ENCODE measurements at regions not wholly inside any gene's neighbourhood (a gene's known extent, or its start where the extent isn't known, plus 50 kb on each side); places are given as distances from the start of the nearest gene placed in this dataset.

GRCh38 chr13:105972811-105973590 is 562.5 kb downstream of the EFNB2 start:
- Histone ChIP-seq H3K4me3 (no peak overlapping the region), H3K27ac (no peak overlapping the region)

DNA sequence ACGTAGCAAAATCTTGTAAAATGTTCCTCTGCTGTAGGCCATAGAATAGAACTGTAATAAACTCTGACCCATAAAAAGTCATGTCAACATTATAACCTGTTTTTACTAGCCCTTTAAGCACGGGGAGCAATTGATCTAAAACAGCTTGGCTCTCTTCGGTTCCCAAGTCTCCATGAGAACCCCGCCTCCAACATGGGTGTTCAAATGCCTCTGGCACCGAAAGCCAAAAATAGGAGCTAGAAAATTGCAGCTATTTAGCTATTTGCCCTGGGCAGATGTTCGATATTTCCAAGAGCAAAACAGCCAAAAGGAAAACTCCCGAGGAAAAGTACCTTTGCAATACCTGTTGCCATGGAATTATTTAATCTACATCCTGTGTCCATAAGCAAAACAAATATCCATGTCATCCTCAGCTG is 563.1 kb downstream of the EFNB2 start:
- H3K4me3 ChIP-seq, result no peak overlapping the region
- H3K27ac ChIP-seq, result no peak overlapping the region

- H3K4me3 ChIP-seq, result no peak overlapping the region
- H3K27ac ChIP-seq, result no peak overlapping the region
Measured at GRCh38 chr13:105971738-105972137, 563.7 kb downstream of the EFNB2 start.

GRCh38 chr13:105971312-105971711 is 564.1 kb downstream of the EFNB2 start:
- H3K27ac ChIP-seq, result no peak overlapping the region
- no peak overlapping the region for H3K4me3 ChIP-seq

GRCh38 chr13:105969761-105970160 is 565.7 kb downstream of the EFNB2 start:
- Histone ChIP-seq H3K4me3 (no peak overlapping the region), H3K27ac (no peak overlapping the region)

DNA sequence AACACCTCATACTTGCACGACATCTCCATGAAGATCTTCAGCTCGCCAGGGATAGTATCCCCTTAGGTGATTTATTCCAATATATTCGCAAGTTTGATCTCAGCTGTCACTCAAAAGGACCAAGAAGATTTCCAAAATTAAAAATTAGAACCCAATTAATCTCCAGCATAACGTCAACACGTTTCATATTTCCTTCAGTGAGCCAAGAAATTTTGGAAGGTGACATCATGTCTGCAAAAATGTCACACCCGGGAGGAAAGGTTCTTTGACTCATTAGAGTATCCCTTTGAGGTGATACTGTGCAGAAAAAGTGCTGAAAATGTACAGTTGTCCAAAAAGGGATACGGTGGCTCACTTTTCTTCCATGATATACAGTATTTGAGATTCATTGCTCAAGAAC is 569.6 kb downstream of the EFNB2 start:
- Histone ChIP-seq H3K4me3 (no peak overlapping the region), H3K27ac (no peak overlapping the region)

GRCh38 chr13:105962080-105962479 is 573.4 kb downstream of the EFNB2 start:
- no peak overlapping the region for H3K4me3 ChIP-seq
- H3K27ac ChIP-seq, result no peak overlapping the region

GRCh38 chr13:105961438-105961837 is 574.0 kb downstream of the EFNB2 start:
- Histone ChIP-seq H3K27ac (no peak overlapping the region), H3K4me3 (no peak overlapping the region)

GRCh38 chr13:105960326-105960725 is 575.1 kb downstream of the EFNB2 start:
- H3K4me3 ChIP-seq, result no peak overlapping the region

DNA sequence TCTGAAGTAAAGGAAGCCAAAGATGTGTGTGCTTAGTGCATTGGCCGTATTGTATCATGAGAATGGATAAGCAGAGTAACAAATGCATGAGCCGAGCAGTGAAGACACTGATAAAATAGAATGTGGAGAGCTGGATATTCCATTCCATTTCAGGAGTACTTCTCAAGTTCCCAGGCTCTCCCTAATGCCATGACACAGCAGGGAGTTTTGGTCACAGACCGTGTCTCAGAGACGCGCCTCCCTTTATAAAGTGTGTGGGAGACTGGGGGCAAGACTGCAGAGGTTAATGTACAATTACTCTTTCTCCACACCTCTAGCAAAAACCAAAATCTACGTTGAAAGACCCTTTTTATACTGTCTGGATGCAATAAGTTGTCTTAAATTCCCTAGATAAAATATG is 575.6 kb downstream of the EFNB2 start:
- no peak overlapping the region for H3K27ac ChIP-seq
- H3K4me3 ChIP-seq, result no peak overlapping the region

More at GRCh38 chr13:105960326-105960725, 575.1 kb downstream of the EFNB2 start:
- H3K27ac ChIP-seq, result no peak overlapping the region

DNA sequence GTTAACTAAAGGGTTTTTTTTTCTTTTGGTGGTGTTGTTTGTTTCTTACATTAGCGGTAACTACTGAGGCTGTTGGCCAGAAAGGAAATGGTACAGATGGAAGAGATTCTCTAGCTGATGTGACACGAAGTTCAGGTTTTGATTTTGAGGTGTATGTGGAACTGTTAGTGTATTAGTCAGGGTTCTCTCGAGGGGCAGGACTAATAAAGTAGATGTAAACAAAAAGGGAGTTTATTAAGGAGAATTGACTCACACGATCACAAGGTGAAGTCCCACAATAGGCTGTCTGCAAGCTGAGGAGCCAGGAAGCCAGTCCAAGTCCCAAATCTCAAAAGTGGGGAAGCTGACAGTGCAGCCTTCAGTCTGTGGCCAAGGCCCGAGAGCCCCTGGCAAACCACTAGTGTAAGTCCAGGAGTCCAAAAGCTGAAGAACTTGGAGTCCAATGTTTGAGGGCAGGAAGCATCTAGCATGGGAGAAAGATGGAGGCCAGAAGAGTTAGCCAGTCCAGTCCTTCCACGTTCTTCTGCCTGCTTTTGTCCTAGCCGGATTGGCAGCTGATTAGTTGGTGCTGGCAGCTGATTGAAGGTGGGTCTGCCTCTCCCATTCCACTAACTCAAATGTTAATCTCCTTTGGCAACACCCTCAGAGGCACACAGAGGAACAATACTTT is 577.6 kb downstream of the EFNB2 start:
- Histone ChIP-seq H3K27ac (no peak overlapping the region), H3K4me3 (no peak overlapping the region)

- Histone ChIP-seq H3K4me3 (no peak overlapping the region), H3K27ac (no peak overlapping the region)
Measured at GRCh38 chr13:105956921-105957320, 578.5 kb downstream of the EFNB2 start.

GRCh38 chr13:105952973-105953290 is 582.5 kb downstream of the EFNB2 start:
- Histone ChIP-seq H3K4me3 (no peak overlapping the region), H3K27ac (no peak overlapping the region)

GRCh38 chr13:105952233-105952972 is 583.1 kb downstream of the EFNB2 start:
- H3K27ac ChIP-seq, result no peak overlapping the region

GRCh38 chr13:105948143-105948542 is 587.3 kb downstream of the EFNB2 start:
- no peak overlapping the region for H3K27ac ChIP-seq
- H3K4me3 ChIP-seq, result no peak overlapping the region

More at GRCh38 chr13:105952233-105952972, 583.1 kb downstream of the EFNB2 start:
- no peak overlapping the region for H3K4me3 ChIP-seq

DNA sequence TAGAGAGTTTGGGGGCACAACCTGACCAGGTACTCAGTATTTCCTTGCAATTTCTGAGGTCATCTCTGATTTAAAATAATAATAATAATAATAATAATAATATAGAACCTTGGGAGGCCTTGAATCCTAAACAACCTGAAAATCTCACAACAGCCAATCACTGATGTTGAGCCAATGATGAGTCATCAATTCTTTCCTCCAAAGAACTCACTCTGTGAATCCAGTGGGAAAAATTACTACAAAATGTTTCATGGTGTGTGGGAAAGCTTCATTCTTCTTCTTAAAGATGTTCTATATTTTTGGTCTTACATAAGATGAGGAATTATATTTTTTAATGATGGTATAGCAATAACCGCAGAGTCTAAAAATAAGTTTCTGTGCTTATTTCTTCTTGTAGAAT is 594.6 kb downstream of the EFNB2 start:
- Histone ChIP-seq H3K4me3 (no peak overlapping the region), H3K27ac (no peak overlapping the region)

- Histone ChIP-seq H3K27ac (no peak overlapping the region), H3K4me3 (no peak overlapping the region)
Measured at GRCh38 chr13:105937451-105937850, 598.0 kb downstream of the EFNB2 start.

DNA sequence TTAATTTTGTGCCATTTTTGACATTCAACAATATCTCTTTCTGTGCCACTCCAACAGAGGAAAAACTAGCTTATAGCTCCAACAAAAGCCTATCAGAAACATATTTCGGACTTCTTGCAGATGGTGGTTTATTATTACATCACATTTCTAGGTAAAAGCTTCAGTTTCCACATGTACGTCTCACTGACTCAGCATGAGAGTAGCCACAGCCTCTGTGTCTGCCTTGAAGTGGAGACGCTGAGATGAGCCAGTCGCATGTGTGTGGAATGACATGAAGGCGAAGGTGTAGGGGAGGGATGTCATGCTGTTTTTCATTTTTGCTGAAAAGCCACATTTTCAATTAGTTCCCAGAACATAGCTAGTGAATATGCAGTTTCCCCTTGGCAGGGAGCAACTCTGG is 598.6 kb downstream of the EFNB2 start:
- no peak overlapping the region for H3K4me3 ChIP-seq
- H3K27ac ChIP-seq, result no peak overlapping the region

DNA sequence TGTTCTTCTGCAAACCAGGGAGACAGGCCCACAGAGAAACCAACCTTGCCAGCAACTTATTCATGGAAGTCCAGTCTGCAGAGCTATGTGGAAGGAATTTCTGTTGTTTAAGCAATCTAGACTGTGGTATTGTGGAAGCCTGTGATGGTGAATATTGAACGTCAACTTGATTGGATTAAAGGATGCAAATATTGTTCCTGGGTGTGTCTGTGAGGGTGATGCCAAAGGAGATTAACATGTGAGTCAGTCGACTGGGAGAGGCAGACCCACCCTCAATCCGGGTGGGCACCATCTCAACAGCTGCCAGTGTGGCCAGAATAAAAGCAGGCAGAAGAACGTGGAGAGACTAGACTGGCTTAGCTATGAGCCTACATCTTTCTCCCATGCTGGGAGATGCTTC is 606.0 kb downstream of the EFNB2 start:
- H3K4me3 ChIP-seq, result no peak overlapping the region

DNA sequence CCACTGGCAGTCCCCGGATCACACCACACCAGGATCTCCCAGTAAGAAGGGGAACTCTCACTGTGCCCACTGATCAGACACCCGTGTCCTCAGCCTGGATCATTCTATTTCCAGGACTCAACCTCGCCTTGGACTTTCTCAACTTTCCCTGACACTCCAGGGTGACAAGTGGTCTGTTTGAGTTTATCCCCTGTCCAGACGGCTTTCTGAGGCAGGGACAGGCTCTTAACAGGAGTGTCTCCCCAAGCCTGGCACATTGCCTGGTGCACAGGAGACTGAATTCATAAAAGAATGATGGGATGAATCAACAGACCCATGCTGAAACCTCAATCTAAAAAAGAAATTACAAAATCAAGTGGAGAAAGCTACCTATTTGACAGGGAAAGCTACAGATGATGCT is 606.6 kb downstream of the EFNB2 start:
- Histone ChIP-seq H3K27ac (no peak overlapping the region), H3K4me3 (no peak overlapping the region)

More for the DNA sequence above, 606.0 kb downstream of the EFNB2 start:
- H3K27ac ChIP-seq, result no peak overlapping the region

DNA sequence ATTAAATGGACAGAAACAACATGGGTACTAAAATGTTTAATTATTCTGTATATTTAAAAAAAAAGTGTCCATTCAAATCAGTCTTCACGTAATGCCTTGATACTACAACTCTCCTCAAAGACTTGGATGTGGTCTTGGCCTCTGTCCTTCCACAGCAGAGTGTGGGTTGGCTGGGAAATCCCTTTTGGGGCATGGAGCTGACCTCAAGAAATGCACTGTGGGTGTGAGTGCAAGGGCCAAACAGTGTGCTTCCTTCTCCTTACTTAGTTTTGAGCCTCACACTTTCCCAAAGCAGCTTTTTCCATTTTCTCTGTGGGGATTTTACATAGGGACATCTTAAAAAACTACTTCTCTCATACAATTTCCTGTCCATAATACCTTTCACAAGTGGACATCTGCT is 607.4 kb downstream of the EFNB2 start:
- H3K4me3 ChIP-seq, result no peak overlapping the region
- H3K27ac ChIP-seq, result no peak overlapping the region
